ENCODE measurements at regions not wholly inside any gene's neighbourhood (a gene's known extent, or its start where the extent isn't known, plus 50 kb on each side); places are given as distances from the start of the nearest gene placed in this dataset.

DNA sequence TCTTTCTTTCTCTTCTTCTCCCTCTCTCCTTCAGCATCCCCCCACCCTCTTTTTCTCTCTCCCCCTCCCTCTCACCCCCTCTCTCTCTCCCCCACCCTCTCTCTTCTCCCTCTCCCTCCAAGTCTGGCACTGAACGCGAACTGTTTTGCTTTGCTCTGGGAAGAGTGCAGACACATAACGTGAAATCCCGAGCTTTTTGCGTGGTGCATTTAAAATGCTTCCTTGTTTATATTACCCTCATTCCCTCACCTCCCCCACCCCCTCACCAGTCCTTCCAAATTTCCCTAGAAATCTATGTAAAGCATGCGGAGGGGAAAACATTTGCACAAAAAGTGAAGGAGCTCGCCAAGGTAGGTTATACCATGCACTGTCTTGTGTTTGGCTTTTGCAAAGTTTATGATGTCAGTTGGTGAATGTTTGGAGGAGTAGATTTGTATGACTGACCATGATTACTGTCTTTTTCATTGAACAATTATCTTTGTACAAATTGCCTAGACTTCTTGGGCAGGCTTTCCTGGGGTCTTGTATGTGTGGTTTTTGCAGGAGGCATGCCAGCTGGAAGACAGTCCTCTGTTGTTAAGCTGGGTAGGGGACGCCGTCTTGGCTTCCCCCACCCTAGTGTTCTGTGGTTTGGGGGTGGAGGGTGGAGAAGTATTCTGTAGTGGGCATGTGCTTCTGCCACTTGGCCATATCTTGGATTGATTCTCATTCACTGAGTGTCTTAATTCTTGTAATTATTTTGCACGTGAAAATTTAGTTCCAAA lies 123.7 kb upstream of the HSD17B12 start:
- H3K4me3 ChIP-seq, result no peak overlapping the region
- peaks cover 4% of the 10 kb centered on the region for H3K27me3 ChIP-seq
- TF ChIP-seq, protein P1, sequence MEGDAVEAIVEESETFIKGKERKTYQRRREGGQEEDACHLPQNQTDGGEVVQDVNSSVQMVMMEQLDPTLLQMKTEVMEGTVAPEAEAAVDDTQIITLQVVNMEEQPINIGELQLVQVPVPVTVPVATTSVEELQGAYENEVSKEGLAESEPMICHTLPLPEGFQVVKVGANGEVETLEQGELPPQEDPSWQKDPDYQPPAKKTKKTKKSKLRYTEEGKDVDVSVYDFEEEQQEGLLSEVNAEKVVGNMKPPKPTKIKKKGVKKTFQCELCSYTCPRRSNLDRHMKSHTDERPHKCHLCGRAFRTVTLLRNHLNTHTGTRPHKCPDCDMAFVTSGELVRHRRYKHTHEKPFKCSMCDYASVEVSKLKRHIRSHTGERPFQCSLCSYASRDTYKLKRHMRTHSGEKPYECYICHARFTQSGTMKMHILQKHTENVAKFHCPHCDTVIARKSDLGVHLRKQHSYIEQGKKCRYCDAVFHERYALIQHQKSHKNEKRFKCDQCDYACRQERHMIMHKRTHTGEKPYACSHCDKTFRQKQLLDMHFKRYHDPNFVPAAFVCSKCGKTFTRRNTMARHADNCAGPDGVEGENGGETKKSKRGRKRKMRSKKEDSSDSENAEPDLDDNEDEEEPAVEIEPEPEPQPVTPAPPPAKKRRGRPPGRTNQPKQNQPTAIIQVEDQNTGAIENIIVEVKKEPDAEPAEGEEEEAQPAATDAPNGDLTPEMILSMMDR (IDR thresholded peaks at IDR 0.05), result no peak
- no peaks in the 10 kb centered on the region for H3K9me3 ChIP-seq
- H3K36me3 ChIP-seq, result no peaks in the 10 kb centered on the region
- no peak for DNase-seq (ENCODE audit: low spot score in 2 of 2)
- H3K27ac ChIP-seq, result no peak overlapping the region
- intact Hi-C loops (cut with DNase I), result no loop called here
- H3K4me1 ChIP-seq, result peaks cover 0 to 5% of the 10 kb centered on the region in 2 donors

DNA sequence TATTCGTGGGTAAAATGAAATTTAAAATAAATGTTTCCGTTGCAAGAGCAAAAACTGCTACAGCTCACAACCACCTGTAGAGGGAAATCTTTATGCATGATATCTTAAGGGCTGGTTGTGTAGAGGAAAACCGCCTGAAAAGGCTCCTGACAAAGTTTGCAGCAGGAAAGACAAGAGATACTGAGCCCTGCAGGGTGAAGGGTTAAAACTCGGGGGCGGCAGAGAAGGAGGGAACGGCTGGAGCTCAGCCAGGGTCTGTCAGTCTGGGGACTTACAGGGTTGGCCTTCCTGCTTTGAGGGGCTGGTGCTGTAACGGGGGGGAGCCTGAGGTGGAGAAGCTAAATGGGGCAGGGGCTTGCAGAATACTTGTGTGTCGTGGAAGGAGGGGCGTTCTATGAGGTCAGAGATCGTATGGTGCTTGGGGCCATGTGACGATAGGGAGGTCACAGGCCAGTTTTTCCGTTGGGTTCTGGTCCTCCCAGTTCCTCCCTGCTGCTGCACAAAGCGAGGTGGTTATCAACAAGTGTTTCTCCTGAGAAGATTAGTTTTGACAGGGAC lies 122.9 kb upstream of the HSD17B12 start:
- H3K4me3 ChIP-seq, result no peak overlapping the region
- peaks cover 0 to 5% of the 10 kb centered on the region in 2 donors for H3K4me1 ChIP-seq
- H3K36me3 ChIP-seq, result no peaks in the 10 kb centered on the region
- H3K9me3 ChIP-seq, result no peaks in the 10 kb centered on the region
- H3K27me3 ChIP-seq, result peaks cover 4% of the 10 kb centered on the region
- no peak for DNase-seq (ENCODE audit: low spot score in 2 of 2)
- TF ChIP-seq, protein P1 (IDR thresholded peaks at IDR 0.05), result peak in 1 of 3 experiments; percentile 43
- H3K27ac ChIP-seq, result no peak overlapping the region
- intact Hi-C loops (cut with DNase I), result no loop called here

DNA sequence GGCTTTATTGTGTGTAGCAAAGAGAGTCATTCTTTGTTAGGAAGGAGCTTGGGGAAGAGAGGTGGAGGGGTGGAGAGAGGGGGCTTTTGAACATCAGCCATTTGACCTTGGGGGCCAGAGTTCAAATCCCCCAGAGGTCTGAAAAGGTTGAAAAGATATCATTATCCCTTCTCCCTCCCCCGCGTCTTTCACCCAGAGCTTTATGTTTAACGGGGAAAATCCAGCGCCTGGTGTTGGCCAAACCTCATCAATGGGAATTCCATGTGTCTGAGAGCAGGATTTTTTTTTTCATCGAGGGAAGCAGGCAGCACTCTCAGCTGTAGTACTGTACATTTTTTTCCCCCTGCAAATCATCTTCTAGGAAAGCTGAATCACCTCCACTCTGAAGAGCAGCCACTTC lies 122.4 kb upstream of the HSD17B12 start:
- DNase-seq (ENCODE audit: low spot score in 2 of 2), result no peak
- Histone ChIP-seq H3K4me3 (no peak overlapping the region), H3K27ac (no peak overlapping the region), H3K27me3 (peaks cover 4% of the 10 kb centered on the region), H3K4me1 (peaks cover 0 to 5% of the 10 kb centered on the region in 2 donors), H3K36me3 (no peaks in the 10 kb centered on the region), H3K9me3 (no peaks in the 10 kb centered on the region)
- intact Hi-C loops (cut with DNase I), result no loop called here
- TF ChIP-seq, protein P1 (IDR thresholded peaks at IDR 0.05), result no peak

DNA sequence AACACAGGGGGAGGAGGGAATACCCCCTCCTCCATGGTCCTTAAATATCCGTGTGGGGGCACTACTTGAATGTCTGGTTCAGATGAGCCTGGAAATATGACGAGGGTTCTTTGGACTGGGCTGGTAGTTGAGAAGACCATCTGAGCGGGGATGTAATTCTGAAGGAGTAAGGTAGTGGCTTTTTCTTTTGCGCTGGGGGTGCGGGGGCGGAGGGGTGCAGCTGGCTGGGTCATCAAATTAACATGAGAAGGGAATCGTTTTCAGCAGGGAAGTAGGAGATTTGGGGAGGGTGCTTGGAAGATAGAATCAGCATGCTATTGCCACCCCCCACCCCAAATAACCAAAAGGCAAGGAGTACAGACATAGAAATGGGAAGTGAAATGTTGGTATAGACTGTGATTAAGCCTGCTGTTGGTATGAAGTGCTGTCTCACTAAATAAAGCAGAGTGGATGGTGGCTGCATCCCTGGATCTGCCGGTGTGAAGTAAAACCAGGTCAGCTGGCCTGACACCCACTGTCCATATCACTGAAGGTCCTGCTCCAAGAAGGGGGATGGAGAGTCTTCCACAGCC lies 121.9 kb upstream of the HSD17B12 start:
- peaks cover 4% of the 10 kb centered on the region for H3K27me3 ChIP-seq
- TF ChIP-seq, protein P1 (IDR thresholded peaks at IDR 0.05), result no peak

DNA sequence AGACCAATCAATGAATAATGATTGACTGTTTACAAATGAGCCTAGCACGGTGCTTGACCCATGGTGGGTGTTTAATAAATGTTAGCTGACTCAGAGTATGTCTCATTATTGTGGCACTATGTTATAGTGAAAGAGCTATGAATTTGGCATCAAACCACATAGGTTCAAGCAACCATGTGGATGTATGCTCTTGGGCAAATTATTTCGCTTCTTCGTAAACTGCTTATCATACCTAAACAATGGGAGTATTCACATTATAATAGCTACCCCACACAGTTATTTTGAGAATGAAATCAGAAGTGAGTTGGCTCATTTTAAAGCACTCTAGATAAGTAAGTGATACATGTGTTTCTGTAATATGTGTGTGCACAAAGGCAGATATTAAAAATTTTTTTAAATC lies 118.7 kb upstream of the HSD17B12 start:
- TF ChIP-seq, protein P1 (IDR thresholded peaks at IDR 0.05), result no peak
- Histone ChIP-seq H3K36me3 (no peaks in the 10 kb centered on the region), H3K27ac (no peak overlapping the region), H3K4me3 (no peak overlapping the region), H3K4me1 (no peaks in the 10 kb centered on the region), H3K9me3 (no peaks in the 10 kb centered on the region), H3K27me3 (peaks cover 4% of the 10 kb centered on the region)
- no peak for DNase-seq (ENCODE audit: low spot score in 2 of 2)
- intact Hi-C loops (cut with DNase I), result no loop called here

More for the DNA sequence above, 121.9 kb upstream of the HSD17B12 start:
- Histone ChIP-seq H3K36me3 (no peaks in the 10 kb centered on the region), H3K4me1 (peaks cover 0 to 5% of the 10 kb centered on the region in 2 donors), H3K9me3 (no peaks in the 10 kb centered on the region), H3K4me3 (no peak overlapping the region), H3K27ac (no peak overlapping the region)
- intact Hi-C loops (cut with DNase I), result no loop called here
- no peak for DNase-seq (ENCODE audit: low spot score in 2 of 2)

Data from ascending aorta (tissue), 2 donors.